GM21447 (cell line): ENCODE measurements at regions not wholly inside any gene's neighbourhood (a gene's known extent, or its start where the extent isn't known, plus 50 kb on each side); places are given as distances from the start of the nearest gene placed in this dataset.
A peak's percentile ranks its signal among the peaks of the same experiment; 100 is the strongest.
"Not testable (repeated sequence)": the region's sequence is repeated elsewhere in the genome, so short reads cannot be mapped to it uniquely, and the experiment has no call there.

Experiments
- ATAC-seq: cut with Tn5 transposase; IDR thresholded peaks from one replicate; pipeline ENCODE4 v1.9.1; 2021; ENCODE audit not compliant: unreplicated experiment

- peak; percentile 80 for ATAC-seq
Measured at GRCh38 chr13:44300895-44301638, 72.6 kb upstream of the SERP2 start.

- no peak for ATAC-seq
Measured at GRCh38 chr13:44301639-44302015, 72.0 kb upstream of the SERP2 start.

DNA sequence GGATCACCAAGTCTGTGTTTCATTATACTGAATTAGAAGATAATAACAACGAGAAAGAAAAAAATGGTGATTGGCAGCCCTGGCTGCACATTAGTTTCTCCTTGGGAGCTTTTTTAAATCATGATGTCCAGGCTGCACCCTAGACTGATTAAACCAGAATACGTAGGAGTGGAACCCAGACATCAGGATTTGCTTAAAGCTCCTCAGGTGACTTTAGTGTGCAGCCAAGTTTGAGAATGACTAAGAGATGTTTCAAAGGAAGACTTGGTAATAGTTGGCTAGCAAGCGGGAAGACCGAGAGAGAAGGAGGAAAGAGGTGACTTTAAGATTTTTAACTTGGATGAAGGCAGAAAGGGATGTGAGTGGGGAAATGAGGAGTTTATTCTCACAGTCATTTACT is 71.4 kb upstream of the SERP2 start:
- ATAC-seq = no peak

GRCh38 chr13:44302940-44303575 is 70.6 kb upstream of the SERP2 start:
- no peak for ATAC-seq

- ATAC-seq = no peak
Measured at GRCh38 chr13:44303681-44304432, 69.8 kb upstream of the SERP2 start.

GRCh38 chr13:44304433-44304725 is 69.2 kb upstream of the SERP2 start:
- ATAC-seq = no peak

GRCh38 chr13:44305286-44305685 is 68.3 kb upstream of the SERP2 start:
- no peak for ATAC-seq

DNA sequence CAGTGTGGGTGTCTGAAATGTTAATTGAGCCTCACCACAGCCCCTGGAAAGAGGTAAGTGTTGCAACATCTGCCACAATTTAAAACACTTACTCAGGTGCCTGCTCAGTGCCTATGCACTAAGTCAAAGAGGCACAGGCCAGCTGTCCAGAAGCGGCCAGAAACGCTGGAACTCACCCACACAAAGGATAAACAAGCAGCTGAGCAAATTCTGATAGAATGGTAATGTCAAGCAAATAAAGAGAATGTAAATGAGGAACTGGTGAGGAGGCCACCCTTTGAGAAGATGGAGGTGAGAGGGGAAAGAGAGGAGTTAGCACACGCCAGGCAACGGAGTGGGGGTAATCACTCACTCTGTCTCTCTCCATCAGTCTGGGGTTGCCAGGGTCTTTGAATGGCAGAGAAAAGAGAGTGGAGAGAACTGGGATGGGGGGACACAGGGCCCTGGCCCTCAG is 67.7 kb upstream of the SERP2 start:
- no peak for ATAC-seq

DNA sequence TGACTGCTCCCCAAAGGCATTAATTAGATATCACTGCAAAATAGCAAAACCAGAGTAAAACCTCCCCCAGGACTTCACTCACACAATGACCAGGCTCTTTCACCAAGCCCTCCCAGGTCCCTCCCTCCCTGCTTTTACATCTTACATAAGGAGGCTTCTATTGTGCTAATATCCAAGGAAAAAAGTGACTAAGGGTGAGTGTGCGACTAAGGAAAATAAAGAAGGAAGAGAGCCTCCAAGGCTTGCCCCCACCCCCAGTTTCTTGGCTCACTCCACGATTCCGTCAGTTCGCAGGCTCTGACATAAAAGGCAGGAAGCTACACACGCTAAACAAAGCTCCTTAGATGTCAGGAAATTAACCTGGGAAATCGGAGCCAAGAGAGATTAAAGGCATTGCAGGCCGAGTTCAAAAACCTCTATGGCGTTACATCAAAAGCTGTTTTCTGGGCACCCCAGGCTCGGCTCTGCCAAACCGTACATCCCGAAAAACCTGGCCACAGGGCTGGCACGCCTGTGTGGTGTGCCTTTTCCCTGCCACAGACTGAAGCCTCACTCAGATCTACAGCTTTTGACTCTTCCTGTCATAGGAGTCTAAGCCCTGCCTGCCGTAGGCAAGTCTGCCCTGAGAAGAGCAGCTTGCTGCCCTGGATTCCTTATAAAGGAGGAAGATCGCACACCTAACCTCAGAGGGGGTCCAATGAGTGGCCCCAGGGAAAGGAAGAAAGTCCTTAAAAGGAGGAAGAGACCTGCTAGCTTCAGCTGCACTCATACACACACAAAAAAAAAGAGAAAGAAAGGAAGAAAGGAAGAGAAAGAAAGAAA is 67.0 kb upstream of the SERP2 start:
- no peak for ATAC-seq

DNA sequence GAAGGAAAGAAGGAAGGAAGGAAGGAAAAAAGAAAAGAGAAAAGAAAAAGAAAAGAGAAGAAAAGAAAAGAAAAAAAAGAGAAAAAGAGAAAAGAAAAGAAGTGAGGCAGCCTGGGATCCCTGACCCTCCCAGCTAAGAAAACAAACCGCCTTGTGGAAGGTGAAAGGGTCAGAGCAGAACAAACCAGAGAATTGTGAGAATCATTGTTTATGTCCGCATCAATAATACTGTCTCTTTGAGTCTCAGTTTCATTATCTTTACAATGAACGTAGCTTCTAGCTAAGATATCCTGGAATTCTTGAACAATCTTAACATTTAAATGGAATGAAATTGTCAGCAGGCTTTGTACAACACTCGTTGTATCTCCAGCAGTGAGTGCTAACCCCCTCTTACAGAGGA is 66.4 kb upstream of the SERP2 start:
- no peak for ATAC-seq

DNA sequence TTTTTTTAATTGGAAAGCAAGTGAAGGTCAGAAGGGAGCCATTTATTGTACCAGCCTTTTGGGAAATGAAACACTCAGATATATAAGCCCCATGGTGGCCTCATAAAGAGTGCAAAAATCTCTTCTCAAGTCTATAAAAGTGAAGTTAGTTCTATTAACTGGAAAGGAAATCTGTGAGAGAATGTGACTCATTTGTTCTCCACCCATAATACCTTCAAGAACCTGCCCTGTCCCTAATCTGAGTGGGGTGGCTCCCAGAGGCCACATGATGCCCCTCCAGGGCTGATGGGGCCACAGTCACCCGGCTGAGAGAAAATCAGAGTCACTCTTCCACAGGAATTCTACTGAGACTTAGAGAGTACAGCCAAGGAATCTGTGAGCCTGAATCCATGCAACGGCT is 65.8 kb upstream of the SERP2 start:
- no peak for ATAC-seq

DNA sequence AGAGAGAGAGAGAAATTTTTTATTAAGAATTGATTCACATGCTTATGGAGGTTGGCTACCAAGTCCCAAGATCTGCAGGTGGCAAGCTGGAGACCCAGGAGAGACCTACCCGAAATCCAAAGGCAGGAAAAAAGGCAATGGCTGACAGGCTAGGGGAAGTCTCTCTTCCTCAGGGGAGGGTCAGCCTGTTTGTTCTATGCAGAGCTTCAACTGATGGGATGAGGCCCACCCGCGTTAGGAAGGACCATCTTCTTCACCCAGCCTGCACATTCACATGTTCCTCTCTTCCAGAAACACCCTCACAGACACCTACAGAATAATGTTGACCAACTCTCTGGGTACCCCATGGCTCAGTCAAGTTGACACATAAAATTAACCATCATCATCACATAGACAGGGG is 65.3 kb upstream of the SERP2 start:
- ATAC-seq = no peak

- ATAC-seq = no peak
Measured at GRCh38 chr13:44309794-44310757, 63.5 kb upstream of the SERP2 start.

GRCh38 chr13:44311011-44311780 is 62.4 kb upstream of the SERP2 start:
- no peak for ATAC-seq

DNA sequence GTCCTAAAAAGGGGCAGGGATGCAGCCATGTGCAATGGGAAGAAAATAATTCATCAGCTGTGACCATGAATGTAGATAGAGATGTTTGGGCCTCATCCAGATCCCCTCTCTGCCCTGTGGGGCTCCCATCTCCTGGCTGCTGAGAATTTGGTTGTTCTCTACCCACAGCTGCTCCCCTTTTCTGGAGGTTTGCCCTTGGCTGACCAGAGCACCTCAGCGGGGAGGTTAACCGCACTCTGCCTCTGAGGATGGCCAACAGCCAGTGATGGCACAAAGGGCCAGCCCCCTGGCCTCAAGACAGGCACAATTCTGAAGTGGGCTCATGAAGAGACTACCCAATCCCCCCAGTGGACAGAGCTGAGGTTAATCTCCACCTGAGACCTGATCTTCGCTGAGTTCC is 61.5 kb upstream of the SERP2 start:
- ATAC-seq = no peak

GRCh38 chr13:44312834-44313551 is 60.6 kb upstream of the SERP2 start:
- no peak for ATAC-seq

GRCh38 chr13:44313674-44314073 is 60.0 kb upstream of the SERP2 start:
- no peak for ATAC-seq

- not testable (repeated sequence) for ATAC-seq
Measured at GRCh38 chr13:44314160-44314559, 59.5 kb upstream of the SERP2 start.

DNA sequence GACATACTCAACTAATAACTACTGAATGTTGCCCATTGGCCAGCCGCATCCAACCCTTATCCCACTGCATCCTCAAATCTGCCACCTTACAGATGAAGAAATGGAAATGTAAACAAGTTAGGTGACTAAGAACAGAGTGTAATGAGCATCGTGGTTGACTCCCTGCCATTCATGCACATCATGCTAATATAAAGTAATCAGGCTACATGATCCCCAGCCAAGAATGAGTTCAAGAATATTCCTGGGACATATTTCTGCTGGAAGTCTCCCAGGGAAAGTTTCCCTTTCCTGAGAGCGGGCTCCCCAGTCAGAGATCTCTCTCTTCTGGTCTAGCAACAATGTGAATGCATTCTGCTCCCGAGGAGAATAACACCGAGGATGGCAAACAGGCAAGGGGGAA is 55.9 kb upstream of the SERP2 start:
- ATAC-seq = no peak
